Trophoblast cell (in vitro differentiated cells and primary cell): ENCODE measurements at regions not wholly inside any gene's neighbourhood (a gene's known extent, or its start where the extent isn't known, plus 50 kb on each side); places are given as distances from the start of the nearest gene placed in this dataset.

Experiments
- DNase-seq, 2 donors: peaks; one replicate each; pipeline ENCODE4 v3.0.0-alpha.2; 2016
- H2AFZ ChIP-seq: 2 replicates; pipeline ENCODE4 v1.6.1; 2013; ENCODE audit warnings: low read length, moderate library complexity, mild to moderate bottlenecking; ENCODE audit not compliant: insufficient read depth, poor library complexity
- H2AK5ac ChIP-seq: 2 replicates; pipeline ENCODE4 v1.6.1; 2013; ENCODE audit warnings: mild to moderate bottlenecking, low read length
- H2BK120ac ChIP-seq: 2 replicates; pipeline ENCODE4 v1.6.1; 2013; ENCODE audit warnings: low read length, mild to moderate bottlenecking, moderate library complexity; ENCODE audit not compliant: insufficient read depth, poor library complexity
- H2BK12ac ChIP-seq: 2 replicates; pipeline ENCODE4 v1.6.1; 2013; ENCODE audit warnings: mild to moderate bottlenecking, low read length, moderate library complexity
- H2BK5ac ChIP-seq: 2 replicates; pipeline ENCODE4 v1.6.1; 2013; ENCODE audit warnings: low read length, low read depth, moderate library complexity, mild to moderate bottlenecking; ENCODE audit not compliant: poor library complexity
- H3K14ac ChIP-seq: 2 replicates; pipeline ENCODE4 v1.6.1; 2013; ENCODE audit warnings: mild to moderate bottlenecking, low read length
- H3K18ac ChIP-seq: 2 replicates; pipeline ENCODE4 v1.6.1; 2013; ENCODE audit warnings: mild to moderate bottlenecking, low read length
- H3K23ac ChIP-seq: 2 replicates; pipeline ENCODE4 v1.6.1; 2013; ENCODE audit warnings: low read length
- H3K27ac ChIP-seq: 2 replicates; pipeline ENCODE4 v1.5.1; 2013; ENCODE audit warnings: low read depth, mild to moderate bottlenecking, inconsistent platforms, low read length, moderate library complexity
- H3K27me3 ChIP-seq: 2 replicates; pipeline ENCODE4 v1.6.1; 2013; ENCODE audit warnings: inconsistent platforms, mild to moderate bottlenecking, low read length, moderate library complexity; ENCODE audit not compliant: insufficient read depth
- H3K36me3 ChIP-seq, 2 experiments: 1 replicate in 1 of 2; 2 replicates in 1 of 2; pipeline ENCODE4 v1.6.1; 2013; ENCODE audit warnings: low read length in 2 of 2, mild to moderate bottlenecking in 2 of 2, moderate library complexity in 1 of 2; ENCODE audit not compliant: insufficient read depth in 2 of 2, control insufficient read depth in 1 of 2
- H3K4ac ChIP-seq: 2 replicates; pipeline ENCODE4 v1.6.1; 2013; ENCODE audit warnings: low read depth, mild to moderate bottlenecking, low read length, moderate library complexity
- H3K4me1 ChIP-seq, 2 experiments: 1 replicate in 1 of 2; 2 replicates in 1 of 2; pipeline ENCODE4 v1.6.1; 2013; ENCODE audit warnings: low read length in 2 of 2, mild to moderate bottlenecking in 2 of 2, moderate library complexity in 1 of 2; ENCODE audit not compliant: insufficient read depth in 2 of 2, control insufficient read depth in 1 of 2
- H3K4me2 ChIP-seq: 2 replicates; pipeline ENCODE4 v1.6.1; 2013; ENCODE audit warnings: inconsistent platforms, mild to moderate bottlenecking, low read length, moderate library complexity
- H3K4me3 ChIP-seq: 2 replicates; pipeline ENCODE4 v1.5.1; 2013; ENCODE audit warnings: mild to moderate bottlenecking, low read depth, low read length, inconsistent platforms
- H3K79me1 ChIP-seq: one replicate; pipeline ENCODE4 v1.6.1; 2013; ENCODE audit warnings: low read length
- H3K79me2 ChIP-seq: 2 replicates; pipeline ENCODE4 v1.6.1; 2013; ENCODE audit warnings: low read length, mild to moderate bottlenecking; ENCODE audit not compliant: control insufficient read depth, insufficient read depth, poor library complexity
- H3K9ac ChIP-seq: 2 replicates; pipeline ENCODE4 v1.6.1; 2013; ENCODE audit warnings: mild to moderate bottlenecking, low read length
- H3K9me3 ChIP-seq: 2 replicates; pipeline ENCODE4 v1.6.1; 2013; ENCODE audit warnings: low read depth, mild to moderate bottlenecking, control low read depth, inconsistent platforms, low read length; ENCODE audit not compliant: insufficient read depth
- H4K12ac ChIP-seq: 2 replicates; pipeline ENCODE4 v1.6.1; 2013; ENCODE audit warnings: low read depth, mild to moderate bottlenecking, low read length, moderate library complexity
- H4K8ac ChIP-seq: 2 replicates; pipeline ENCODE4 v1.6.1; 2013; ENCODE audit warnings: low read depth, mild to moderate bottlenecking, low read length, moderate library complexity
- H4K91ac ChIP-seq: one replicate; pipeline ENCODE4 v1.6.1; 2013; ENCODE audit warnings: low read depth, mild to moderate bottlenecking, low read length, moderate library complexity
- WGBS: extraction: QIAGEN DNeasy Blood & Tissue Kit; methylation state at CpG from one replicate; pipeline ENCODE4 v1.1.7; 2013; ENCODE audit warnings: missing lambda C conversion rate; ENCODE audit not compliant: insufficient read length, insufficient coverage; ENCODE audit errors: extremely low coverage; 5-methylcytosine and 5-hydroxymethylcytosine counted together

GRCh38 chr2:118380915-118381653 is 292.8 kb downstream of the INSIG2 start:
- Histone ChIP-seq H3K9ac (no peak overlapping the region), H2BK120ac (no peak overlapping the region), H2AFZ (no peak overlapping the region), H3K18ac (no peak overlapping the region), H3K23ac (no peak overlapping the region), H2BK5ac (no peak overlapping the region), H4K8ac (no peak overlapping the region), H4K91ac (no peak overlapping the region), H3K4me2 (no peak overlapping the region), H3K9me3 (no peaks in the 10 kb centered on the region), H3K4ac (no peak overlapping the region), H3K79me2 (no peaks in the 10 kb centered on the region), H3K4me1 (no peaks in the 10 kb centered on the region), H3K4me3 (no peak overlapping the region), H3K27ac (no peak overlapping the region), H3K27me3 (no peaks in the 10 kb centered on the region), H3K14ac (no peak overlapping the region), H2BK12ac (no peak overlapping the region), H4K12ac (no peak overlapping the region), H3K36me3 (no peaks in the 10 kb centered on the region), H3K79me1 (no peaks in the 10 kb centered on the region), H2AK5ac (no peak overlapping the region)
- no peak for DNase-seq
- WGBS = no CpG with 5 or more reads among the region's 3 CpGs

GRCh38 chr2:118375907-118376485 is 287.7 kb downstream of the INSIG2 start:
- Histone ChIP-seq H3K27ac (no peak overlapping the region), H2AK5ac (no peak overlapping the region), H2BK5ac (no peak overlapping the region), H2BK120ac (no peak overlapping the region), H3K4me3 (no peak overlapping the region), H3K79me1 (peaks cover 2% of the 10 kb centered on the region), H2BK12ac (no peak overlapping the region), H3K79me2 (no peaks in the 10 kb centered on the region), H3K4me1 (peaks cover 0 to 1% of the 10 kb centered on the region in 2 experiments), H3K27me3 (no peaks in the 10 kb centered on the region), H3K14ac (no peak overlapping the region), H3K23ac (no peak overlapping the region), H3K36me3 (no peaks in the 10 kb centered on the region), H3K9ac (no peak overlapping the region), H4K8ac (no peak overlapping the region), H4K91ac (no peak overlapping the region), H4K12ac (no peak overlapping the region), H3K4ac (no peak overlapping the region), H2AFZ (no peak overlapping the region), H3K4me2 (no peak overlapping the region), H3K18ac (no peak overlapping the region), H3K9me3 (no peaks in the 10 kb centered on the region)
- no CpG with 5 or more reads among the region's 10 CpGs for WGBS
- no peak for DNase-seq

GRCh38 chr2:118374974-118375755 is 286.9 kb downstream of the INSIG2 start:
- H2AFZ ChIP-seq = no peak overlapping the region
- no peak overlapping the region for H4K12ac ChIP-seq
- H2BK120ac ChIP-seq = no peak overlapping the region
- H3K14ac ChIP-seq = no peak overlapping the region
- WGBS = no CpG with 5 or more reads among the region's 4 CpGs
- no peak overlapping the region for H2BK5ac ChIP-seq
- no peak overlapping the region for H2BK12ac ChIP-seq
- no peak overlapping the region for H3K9ac ChIP-seq
- H3K27ac ChIP-seq = no peak overlapping the region
- H3K4me2 ChIP-seq = no peak overlapping the region
- no peak overlapping the region for H2AK5ac ChIP-seq
- no peak overlapping the region for H3K23ac ChIP-seq
- no peak overlapping the region for H4K8ac ChIP-seq
- no peak for DNase-seq
- no peak overlapping the region for H3K18ac ChIP-seq
- H3K27me3 ChIP-seq = no peaks in the 10 kb centered on the region
- no peak overlapping the region for H3K4ac ChIP-seq
- peaks cover 0 to 1% of the 10 kb centered on the region in 2 experiments for H3K4me1 ChIP-seq
- H4K91ac ChIP-seq = no peak overlapping the region
- H3K4me3 ChIP-seq = no peak overlapping the region
- H3K9me3 ChIP-seq = no peaks in the 10 kb centered on the region
- no peaks in the 10 kb centered on the region for H3K36me3 ChIP-seq
- H3K79me2 ChIP-seq = no peaks in the 10 kb centered on the region
- peaks cover 2% of the 10 kb centered on the region for H3K79me1 ChIP-seq

- Histone ChIP-seq H3K9ac (no peak overlapping the region), H4K91ac (no peak overlapping the region), H3K79me1 (peaks cover 2% of the 10 kb centered on the region), H2BK12ac (no peak overlapping the region), H2AK5ac (no peak overlapping the region), H3K4ac (no peak overlapping the region), H3K9me3 (no peaks in the 10 kb centered on the region), H3K14ac (no peak overlapping the region), H3K27ac (no peak overlapping the region), H3K36me3 (no peaks in the 10 kb centered on the region), H3K4me1 (peaks cover 0 to 1% of the 10 kb centered on the region in 2 experiments), H4K12ac (no peak overlapping the region), H3K27me3 (no peaks in the 10 kb centered on the region), H2BK120ac (no peak overlapping the region), H3K79me2 (no peaks in the 10 kb centered on the region), H2BK5ac (no peak overlapping the region), H4K8ac (no peak overlapping the region), H3K18ac (no peak overlapping the region), H3K4me2 (no peak overlapping the region), H3K4me3 (no peak overlapping the region), H2AFZ (no peak overlapping the region), H3K23ac (no peak overlapping the region)
- WGBS = no CpG with 5 or more reads among the region's 6 CpGs
- DNase-seq = no peak
These were observed 284.9 kb downstream of the INSIG2 start for GRCh38 chr2:118372886-118373830.
